Erythroblast (primary cell): ENCODE measurements at regions not wholly inside any gene's neighbourhood (a gene's known extent, or its start where the extent isn't known, plus 50 kb on each side); places are given as distances from the start of the nearest gene placed in this dataset.

Experiments
- GATA1 ChIP-seq: IDR thresholded peaks from 2 replicates; pipeline ENCODE4 v1.6.1; 2011; ENCODE audit warnings: low read depth, mild to moderate bottlenecking, control low read depth, low read length, moderate library complexity
- POLR2A ChIP-seq: IDR thresholded peaks from 2 replicates; pipeline ENCODE4 v1.6.1; 2011; ENCODE audit warnings: mild to moderate bottlenecking, low read length

GRCh38 chr14:86020841-86021240 is 490.9 kb downstream of the FLRT2 start:
- TF ChIP-seq POLR2A (no peak), GATA1 (no peak)
